ENCODE measurements at regions not wholly inside any gene's neighbourhood (a gene's known extent, or its start where the extent isn't known, plus 50 kb on each side); places are given as distances from the start of the nearest gene placed in this dataset.

- no peaks in the 10 kb centered on the region for H3K36me3 ChIP-seq
- H3K4me2 ChIP-seq, result no peak overlapping the region
- no peak for TF ChIP-seq Cebpa-rat (IDR thresholded peaks at IDR 0.05)
- no peak overlapping the region for H3K27ac ChIP-seq
- no peak overlapping the region for H3K9ac ChIP-seq
- H3K4me1 ChIP-seq, result no peaks in the 10 kb centered on the region
- H3K9me3 ChIP-seq, result no peaks in the 10 kb centered on the region
- H4K20me1 ChIP-seq, result no peaks in the 10 kb centered on the region
- H3K4me3 ChIP-seq, result no peak overlapping the region
- no peaks in the 10 kb centered on the region for H3K27me3 ChIP-seq
Observed at GRCh38 chr4:126850286-126850685, 782.5 kb upstream of the INTU start.

GRCh38 chr4:126851391-126851790, 781.4 kb upstream of the INTU start:
- Histone ChIP-seq H3K4me2 (no peak overlapping the region), H3K36me3 (no peaks in the 10 kb centered on the region), H3K27me3 (no peaks in the 10 kb centered on the region), H3K4me1 (no peaks in the 10 kb centered on the region), H3K9me3 (no peaks in the 10 kb centered on the region), H4K20me1 (no peaks in the 10 kb centered on the region), H3K4me3 (no peak overlapping the region), H3K27ac (no peak overlapping the region), H3K9ac (no peak overlapping the region)
- no peak for TF ChIP-seq Cebpa-rat (IDR thresholded peaks at IDR 0.05)

DNA sequence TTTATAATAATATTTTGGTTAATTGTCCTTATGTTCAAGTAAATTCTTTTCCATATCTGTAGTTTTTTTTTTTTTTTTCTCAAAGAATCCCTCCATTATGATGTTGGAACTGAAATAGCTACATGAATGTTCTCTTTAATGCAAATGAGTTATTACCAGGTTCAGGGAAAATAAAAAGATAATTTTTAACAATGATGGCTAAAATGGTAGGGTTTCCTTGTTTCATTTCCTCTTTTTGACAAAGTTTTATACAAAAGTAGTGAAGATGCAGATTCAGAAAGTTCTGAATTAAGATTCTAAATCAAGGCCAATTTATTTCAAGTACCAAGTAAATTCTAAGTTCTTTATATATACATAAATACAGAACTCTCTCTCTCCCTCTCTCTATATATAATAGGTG, 779.0 kb upstream of the INTU start:
- Histone ChIP-seq H3K9me3 (no peaks in the 10 kb centered on the region), H3K4me3 (no peak overlapping the region), H3K27ac (no peak overlapping the region), H4K20me1 (no peaks in the 10 kb centered on the region), H3K4me1 (no peaks in the 10 kb centered on the region), H3K4me2 (no peak overlapping the region), H3K27me3 (no peaks in the 10 kb centered on the region), H3K9ac (no peak overlapping the region), H3K36me3 (no peaks in the 10 kb centered on the region)
- TF ChIP-seq Cebpa-rat (IDR thresholded peaks at IDR 0.05), result no peak

- Histone ChIP-seq H3K4me1 (no peaks in the 10 kb centered on the region), H3K27ac (no peak overlapping the region), H3K9ac (no peak overlapping the region), H3K9me3 (no peaks in the 10 kb centered on the region), H4K20me1 (no peaks in the 10 kb centered on the region), H3K27me3 (no peaks in the 10 kb centered on the region), H3K4me2 (no peak overlapping the region), H3K4me3 (no peak overlapping the region), H3K36me3 (no peaks in the 10 kb centered on the region)
- no peak for TF ChIP-seq Cebpa-rat (IDR thresholded peaks at IDR 0.05)
Observed at GRCh38 chr4:126856906-126857305, 775.9 kb upstream of the INTU start.

DNA sequence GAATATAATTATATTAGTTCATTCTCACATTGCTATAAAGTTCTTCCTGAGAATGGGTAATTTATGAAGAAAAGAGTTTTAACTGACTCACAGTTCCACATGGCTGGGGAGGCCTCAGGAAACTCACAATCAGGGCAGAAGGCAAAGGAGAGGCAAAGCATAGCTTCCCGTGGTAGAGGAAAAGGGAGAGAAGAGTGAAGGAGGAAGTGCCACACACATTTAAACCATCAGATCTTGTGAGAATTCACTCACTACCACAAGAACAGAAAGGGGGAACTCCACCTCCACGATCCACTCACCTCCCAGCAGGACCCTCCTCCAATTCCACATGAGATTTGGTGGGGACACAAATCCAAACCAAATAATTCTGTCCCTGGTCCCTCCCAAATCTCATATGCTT, 773.4 kb upstream of the INTU start:
- Histone ChIP-seq H3K27ac (no peak overlapping the region), H4K20me1 (no peaks in the 10 kb centered on the region), H3K9ac (no peak overlapping the region), H3K36me3 (no peaks in the 10 kb centered on the region), H3K27me3 (no peaks in the 10 kb centered on the region), H3K4me1 (no peaks in the 10 kb centered on the region), H3K4me2 (no peak overlapping the region), H3K9me3 (no peaks in the 10 kb centered on the region), H3K4me3 (no peak overlapping the region)
- TF ChIP-seq Cebpa-rat (IDR thresholded peaks at IDR 0.05), result no peak

DNA sequence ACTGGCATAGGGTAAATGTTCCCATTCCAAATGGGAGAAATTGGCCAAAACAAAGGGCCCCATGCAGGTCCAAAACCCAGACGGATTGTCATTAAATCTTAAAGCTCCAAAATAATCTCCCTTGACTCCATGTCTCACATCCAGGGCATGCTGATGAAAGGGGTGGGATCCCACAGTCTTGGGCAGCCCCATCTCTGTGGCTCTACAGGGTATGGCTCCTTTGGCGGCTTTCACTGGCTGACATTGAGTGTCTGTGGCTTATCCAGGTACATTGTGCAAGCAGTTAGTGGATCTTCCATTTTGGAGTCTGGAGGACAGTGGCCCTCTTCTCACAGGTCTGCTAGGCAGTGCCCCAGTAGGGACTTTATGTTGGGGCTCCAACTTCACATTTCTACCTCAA, 772.9 kb upstream of the INTU start:
- Histone ChIP-seq H3K9ac (no peak overlapping the region), H3K4me1 (no peaks in the 10 kb centered on the region), H3K27ac (no peak overlapping the region), H3K27me3 (no peaks in the 10 kb centered on the region), H3K9me3 (no peaks in the 10 kb centered on the region), H4K20me1 (no peaks in the 10 kb centered on the region), H3K4me2 (no peak overlapping the region), H3K36me3 (no peaks in the 10 kb centered on the region), H3K4me3 (no peak overlapping the region)
- no peak for TF ChIP-seq Cebpa-rat (IDR thresholded peaks at IDR 0.05)

GRCh38 chr4:126860308-126860707, 772.4 kb upstream of the INTU start:
- Histone ChIP-seq H3K9me3 (no peaks in the 10 kb centered on the region), H3K4me2 (no peak overlapping the region), H3K4me1 (no peaks in the 10 kb centered on the region), H4K20me1 (no peaks in the 10 kb centered on the region), H3K4me3 (no peak overlapping the region), H3K27me3 (no peaks in the 10 kb centered on the region), H3K27ac (no peak overlapping the region), H3K9ac (no peak overlapping the region), H3K36me3 (no peaks in the 10 kb centered on the region)
- no peak for TF ChIP-seq Cebpa-rat (IDR thresholded peaks at IDR 0.05)

- Histone ChIP-seq H3K9ac (no peak overlapping the region), H3K4me2 (no peak overlapping the region), H3K4me1 (no peaks in the 10 kb centered on the region), H3K27me3 (no peaks in the 10 kb centered on the region), H3K9me3 (peaks cover 18% of the 10 kb centered on the region), H4K20me1 (no peaks in the 10 kb centered on the region), H3K36me3 (no peaks in the 10 kb centered on the region), H3K27ac (no peak overlapping the region), H3K4me3 (no peak overlapping the region)
- no peak for TF ChIP-seq Cebpa-rat (IDR thresholded peaks at IDR 0.05)
Observed at GRCh38 chr4:126869967-126870366, 762.8 kb upstream of the INTU start.

DNA sequence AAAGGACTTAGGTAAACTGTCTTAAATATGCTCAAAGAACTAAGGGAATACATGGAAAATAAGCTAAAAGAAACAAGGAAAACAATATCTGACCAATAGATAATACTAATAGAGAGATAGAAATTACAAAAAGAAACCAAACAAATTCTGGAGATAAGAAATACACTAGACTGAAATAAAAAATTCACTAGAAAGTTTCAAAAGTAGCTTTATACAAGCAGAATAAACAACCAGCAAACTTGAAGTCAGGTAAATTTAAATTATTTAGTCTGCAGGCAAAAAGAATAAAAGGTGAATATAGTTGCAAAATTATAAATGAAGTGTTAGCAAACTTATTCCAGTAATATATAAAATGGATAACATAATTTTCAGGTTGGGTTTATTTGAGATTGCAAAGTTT, 760.9 kb upstream of the INTU start:
- H3K9me3 ChIP-seq, result peaks cover 18% of the 10 kb centered on the region
- no peak for TF ChIP-seq Cebpa-rat (IDR thresholded peaks at IDR 0.05)
- H3K9ac ChIP-seq, result no peak overlapping the region
- H3K4me3 ChIP-seq, result no peak overlapping the region
- no peaks in the 10 kb centered on the region for H3K36me3 ChIP-seq
- no peaks in the 10 kb centered on the region for H4K20me1 ChIP-seq
- H3K27me3 ChIP-seq, result no peaks in the 10 kb centered on the region
- no peaks in the 10 kb centered on the region for H3K4me1 ChIP-seq
- no peak overlapping the region for H3K27ac ChIP-seq
- no peak overlapping the region for H3K4me2 ChIP-seq

- Histone ChIP-seq H3K36me3 (no peaks in the 10 kb centered on the region), H3K9me3 (peaks cover 18% of the 10 kb centered on the region), H3K9ac (no peak overlapping the region), H3K4me2 (no peak overlapping the region), H4K20me1 (no peaks in the 10 kb centered on the region), H3K27ac (no peak overlapping the region), H3K27me3 (no peaks in the 10 kb centered on the region), H3K4me1 (no peaks in the 10 kb centered on the region), H3K4me3 (no peak overlapping the region)
- no peak for TF ChIP-seq Cebpa-rat (IDR thresholded peaks at IDR 0.05)
Observed at GRCh38 chr4:126874533-126874932, 758.2 kb upstream of the INTU start.

DNA sequence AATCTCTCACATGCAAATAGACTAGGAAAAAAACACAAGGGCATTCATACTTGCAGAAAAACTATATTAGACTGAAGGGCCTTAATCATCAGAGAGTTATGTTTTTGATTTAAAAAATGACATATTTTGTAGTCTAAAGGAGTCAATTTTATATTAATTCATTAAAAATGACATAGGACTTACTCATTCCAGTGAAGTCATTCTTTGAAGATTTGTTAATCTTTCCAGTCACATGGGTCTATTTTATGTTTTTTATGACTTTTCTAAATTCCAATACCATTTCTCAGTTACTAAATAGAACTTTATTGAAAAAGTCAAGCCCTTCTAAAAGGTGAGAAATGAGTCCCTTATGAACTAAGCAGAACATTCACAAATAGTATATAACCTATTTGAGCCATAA, 743.8 kb upstream of the INTU start:
- H3K4me3 ChIP-seq, result no peak overlapping the region

More for the DNA sequence above, 743.8 kb upstream of the INTU start:
- H3K36me3 ChIP-seq, result no peaks in the 10 kb centered on the region
- no peaks in the 10 kb centered on the region for H3K9me3 ChIP-seq
- no peaks in the 10 kb centered on the region for H3K27me3 ChIP-seq
- H3K9ac ChIP-seq, result no peak overlapping the region
- H4K20me1 ChIP-seq, result no peaks in the 10 kb centered on the region
- no peak overlapping the region for H3K4me2 ChIP-seq
- H3K4me1 ChIP-seq, result no peaks in the 10 kb centered on the region
- TF ChIP-seq Cebpa-rat (IDR thresholded peaks at IDR 0.05), result no peak
- no peak overlapping the region for H3K27ac ChIP-seq

All from BLaER1 (cell line).